NCI-H1092 treated with DMSO at 0.1 percent for 48 hours (cell line): ENCODE measurements at regions not wholly inside any gene's neighbourhood (a gene's known extent, or its start where the extent isn't known, plus 50 kb on each side); places are given as distances from the start of the nearest gene placed in this dataset.
"Not testable (repeated sequence)": the region's sequence is repeated elsewhere in the genome, so short reads cannot be mapped to it uniquely, and the experiment has no call there.

Experiments used
- DNase-seq: peaks from one replicate; lab custom pipeline; 2025; lab: John Stamatoyannopoulos, UW

DNA sequence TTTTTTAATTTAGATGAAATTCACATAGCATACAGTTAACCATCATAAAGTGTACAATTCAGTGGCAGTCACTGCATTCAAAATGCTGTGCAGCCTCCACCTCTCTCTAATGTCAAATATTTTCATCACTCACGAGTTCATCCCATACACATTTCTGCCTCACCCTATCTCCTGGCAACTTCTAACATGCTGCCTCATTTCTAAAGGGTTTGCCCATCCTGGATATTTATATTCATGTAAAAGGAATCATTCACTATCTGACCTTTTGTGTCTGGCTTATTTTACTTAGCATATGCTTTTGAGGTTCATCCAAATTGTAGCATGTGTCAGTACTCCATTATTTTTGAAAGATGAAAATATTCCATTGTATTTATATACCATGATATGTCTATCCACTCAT, 286.9 kb upstream of the VSTM2A start:
- DNase-seq = no peak

DNA sequence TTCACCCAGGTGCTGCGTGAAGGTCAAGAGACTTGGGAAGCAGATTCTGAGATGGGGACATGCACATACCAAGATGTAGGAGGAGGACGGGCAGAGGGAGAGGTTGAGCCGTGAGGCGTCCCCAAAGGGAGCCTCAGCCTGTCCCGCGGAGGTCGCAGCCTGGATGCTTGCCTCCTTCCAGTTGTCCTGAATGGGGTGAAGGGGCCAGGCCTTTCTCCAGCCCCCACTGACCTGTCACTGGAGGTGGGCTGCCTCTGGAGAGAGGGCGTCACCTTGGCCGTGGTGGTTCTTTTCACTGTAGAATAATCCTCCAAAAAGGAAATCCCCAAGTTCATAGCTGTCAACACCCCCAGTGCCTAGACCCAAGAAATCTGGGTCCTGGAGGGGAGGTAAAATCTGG, 283.0 kb upstream of the VSTM2A start:
- DNase-seq = no peak

- no peak for DNase-seq
Observed at GRCh38 chr7:54260941-54261371, 281.2 kb upstream of the VSTM2A start.

GRCh38 chr7:54278847-54279246, 263.3 kb upstream of the VSTM2A start:
- DNase-seq = no peak

DNA sequence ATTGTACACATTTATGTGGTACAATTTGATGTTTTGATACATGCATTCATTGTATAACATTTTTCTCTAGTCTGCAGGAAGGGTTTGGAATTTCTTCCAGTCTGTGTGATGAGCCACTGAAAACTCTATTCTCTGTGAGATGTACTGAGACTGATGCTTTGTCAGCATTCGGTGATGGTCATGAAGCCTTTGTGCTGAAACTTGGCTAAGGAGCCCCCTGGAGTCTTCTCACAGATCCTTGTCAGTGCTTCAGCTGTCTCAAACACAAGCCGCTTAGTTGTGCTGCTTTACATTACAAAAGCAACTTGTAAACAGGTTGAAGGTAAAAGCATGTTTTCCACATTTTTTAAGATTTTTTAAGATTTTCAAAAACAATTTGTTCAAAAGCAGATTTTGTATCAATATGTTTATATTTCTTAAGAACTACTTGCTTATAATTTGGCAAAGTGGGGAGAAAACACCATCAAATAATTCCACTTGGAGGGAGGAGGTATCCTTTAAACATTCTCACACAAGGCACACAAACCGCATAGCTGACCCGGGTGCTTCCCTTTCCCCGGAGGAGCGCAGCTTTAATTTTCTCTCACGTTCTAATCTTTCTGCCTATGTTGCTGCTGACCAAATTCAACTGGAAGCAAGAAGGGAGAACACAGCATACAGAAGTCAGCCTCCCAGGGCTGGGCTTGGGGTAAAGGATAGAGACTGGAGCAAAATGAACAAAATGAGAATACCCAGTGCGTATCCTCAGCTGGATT, 249.8 kb upstream of the VSTM2A start:
- no peak for DNase-seq

DNA sequence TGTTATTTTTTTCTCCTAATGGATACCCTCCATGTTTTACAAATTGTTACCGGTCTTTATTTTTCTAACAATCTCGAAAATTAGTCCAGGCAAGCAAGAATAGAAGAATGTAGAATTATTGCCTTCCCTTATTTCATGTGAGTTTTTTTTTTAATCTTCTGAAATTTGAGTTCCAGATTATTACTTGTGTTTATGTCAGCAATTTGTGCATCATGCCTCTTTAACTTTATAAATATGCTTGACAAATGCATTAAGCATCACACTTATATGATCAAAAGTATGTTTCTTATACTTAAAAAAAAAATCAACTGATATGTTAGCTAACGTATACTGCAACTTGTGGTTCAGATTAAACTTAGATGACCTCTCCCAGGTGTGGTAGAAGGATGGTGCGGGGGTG, 242.7 kb upstream of the VSTM2A start:
- no peak for DNase-seq

- DNase-seq = not testable (repeated sequence)
Observed at GRCh38 chr7:54315955-54316354, 226.2 kb upstream of the VSTM2A start.

- no peak for DNase-seq
Observed at GRCh38 chr7:54326592-54327167, 215.5 kb upstream of the VSTM2A start.

GRCh38 chr7:54330216-54330800, 211.9 kb upstream of the VSTM2A start:
- DNase-seq = no peak

DNA sequence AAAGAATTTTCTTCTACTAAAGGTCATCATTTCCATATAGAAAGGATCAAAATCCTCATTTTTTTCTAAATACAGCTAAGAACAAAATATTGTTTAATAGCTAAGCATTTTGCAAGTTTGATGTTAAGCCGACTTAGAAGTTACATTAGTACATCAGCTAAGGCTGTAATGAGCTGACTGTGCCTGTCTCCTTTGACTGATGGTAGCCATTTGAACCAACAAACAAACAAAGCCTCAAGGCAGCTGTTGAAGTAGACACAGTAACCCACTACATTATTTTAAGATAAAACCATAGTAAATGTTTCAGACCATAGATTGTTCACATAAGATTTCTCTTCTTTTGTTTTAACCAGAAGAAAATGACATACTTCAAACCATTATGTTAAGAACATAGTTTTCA, 210.9 kb upstream of the VSTM2A start:
- DNase-seq = no peak

DNA sequence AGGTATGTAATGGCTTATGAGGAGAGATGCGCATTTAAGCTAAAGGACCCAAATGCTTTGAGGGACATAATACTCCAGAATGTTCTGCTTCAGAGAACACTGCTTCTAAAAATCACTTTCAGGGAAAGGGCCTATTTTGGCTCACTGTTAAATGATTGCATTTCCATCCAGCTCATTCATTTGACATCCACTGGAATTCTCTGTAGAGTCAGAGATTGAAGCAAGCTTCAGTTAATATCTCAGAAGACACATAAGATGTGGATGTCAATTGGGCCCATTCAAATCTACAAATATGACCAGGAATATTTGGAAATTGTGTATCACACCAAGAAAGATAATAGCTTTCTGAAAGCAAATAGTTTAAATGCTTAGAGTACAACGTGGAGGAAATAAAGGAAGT, 209.9 kb upstream of the VSTM2A start:
- DNase-seq = no peak

DNA sequence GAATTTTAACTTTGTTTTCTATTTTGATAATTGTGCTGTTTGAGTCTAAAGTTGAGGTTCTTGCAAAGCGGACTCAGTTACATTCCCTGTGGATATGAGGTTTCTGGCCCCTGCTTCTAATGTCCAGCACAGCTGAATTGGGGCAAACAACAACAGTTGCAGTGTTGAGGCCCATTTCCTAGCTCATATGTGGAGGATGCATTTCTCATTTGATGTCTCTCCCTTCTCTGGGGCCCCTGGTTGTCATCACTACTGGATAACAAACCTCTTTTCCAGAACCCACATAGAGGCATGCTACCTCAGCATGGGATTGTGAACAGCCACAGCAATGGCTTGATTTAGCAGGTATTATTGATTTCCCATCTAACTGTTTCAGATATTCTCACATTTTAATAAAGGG, 208.2 kb upstream of the VSTM2A start:
- no peak for DNase-seq

DNA sequence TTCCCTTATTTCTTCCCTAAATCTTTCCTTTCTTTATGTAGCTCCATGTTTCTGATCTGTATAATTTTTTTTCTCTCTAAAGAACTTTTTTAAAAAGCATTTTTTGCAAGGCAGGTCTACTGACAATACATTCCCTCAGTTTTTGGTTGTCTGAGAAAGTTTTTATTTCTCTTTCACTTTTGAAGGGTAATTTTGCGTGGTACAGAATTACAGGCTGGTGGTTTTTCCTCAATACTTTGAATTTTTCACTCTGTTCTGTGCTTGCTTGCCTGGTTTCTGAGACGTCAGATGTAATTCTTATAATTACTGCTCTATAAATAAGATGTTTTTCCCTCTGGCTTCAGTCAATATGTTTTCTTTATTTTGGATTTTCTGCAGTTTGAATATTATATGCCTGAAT, 205.4 kb upstream of the VSTM2A start:
- no peak for DNase-seq

DNA sequence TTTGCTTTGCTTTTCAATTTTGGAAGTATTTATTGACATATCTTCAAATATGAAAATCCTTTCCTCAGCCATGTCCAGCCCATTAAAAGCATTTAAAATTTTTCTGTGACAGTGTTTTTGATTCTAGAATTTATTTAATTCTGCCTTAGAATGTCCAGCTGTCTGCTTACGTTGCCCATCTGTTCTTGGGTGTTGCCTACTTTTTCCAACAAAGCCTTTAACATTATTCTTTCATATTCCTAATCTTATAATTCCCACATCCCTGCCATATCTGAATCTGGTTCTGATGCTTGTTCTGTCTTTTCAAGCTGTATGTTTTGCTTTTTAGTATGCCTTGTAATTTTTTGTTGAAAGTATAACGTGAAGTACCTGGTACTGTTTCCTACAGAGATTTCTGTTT, 204.7 kb upstream of the VSTM2A start:
- DNase-seq = no peak

DNA sequence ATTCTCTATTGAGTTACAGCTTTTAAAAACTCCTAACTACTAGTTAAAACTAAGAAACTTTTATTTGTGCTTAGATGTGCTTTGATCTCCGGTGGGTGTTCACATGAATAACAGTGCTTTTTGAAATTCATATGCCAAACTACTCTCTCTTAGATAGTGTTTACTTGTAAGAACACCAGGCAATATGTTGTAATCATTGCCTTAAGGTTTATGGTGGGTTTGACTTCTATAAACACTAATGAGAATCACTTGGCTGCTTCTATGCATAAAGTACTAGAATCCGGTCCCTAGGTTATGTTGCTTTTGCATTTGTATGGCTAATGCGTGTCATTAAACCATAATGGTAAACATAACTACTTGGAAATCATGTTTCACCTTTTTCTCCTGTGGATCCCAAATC, 203.9 kb upstream of the VSTM2A start:
- no peak for DNase-seq

GRCh38 chr7:54339073-54339472, 203.1 kb upstream of the VSTM2A start:
- DNase-seq = no peak

GRCh38 chr7:54342458-54342857, 199.7 kb upstream of the VSTM2A start:
- no peak for DNase-seq

GRCh38 chr7:54343511-54343910, 198.7 kb upstream of the VSTM2A start:
- no peak for DNase-seq

- DNase-seq = no peak
Observed at GRCh38 chr7:54345746-54346145, 196.4 kb upstream of the VSTM2A start.

GRCh38 chr7:54349229-54349628, 192.9 kb upstream of the VSTM2A start:
- DNase-seq = no peak

GRCh38 chr7:54354436-54354835, 187.7 kb upstream of the VSTM2A start:
- no peak for DNase-seq

DNA sequence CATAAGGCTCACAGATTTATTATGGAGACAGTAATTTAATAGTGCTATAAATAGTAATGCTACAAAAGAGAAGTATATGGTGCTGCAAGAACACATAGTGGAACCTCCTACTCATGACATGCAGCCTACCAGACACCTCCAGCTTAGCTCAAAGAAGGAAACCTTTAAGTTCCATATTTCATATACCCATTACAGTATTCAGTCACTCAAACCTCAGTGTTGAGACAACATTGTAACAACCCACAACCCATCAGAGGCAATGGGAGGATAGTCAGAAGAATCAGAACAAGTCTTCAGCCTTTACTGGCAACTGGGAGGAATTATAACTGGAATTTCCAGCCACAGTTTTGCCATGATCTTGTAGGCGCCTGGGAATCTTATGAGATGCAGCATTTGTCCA, 186.3 kb upstream of the VSTM2A start:
- no peak for DNase-seq

- no peak for DNase-seq
Observed at GRCh38 chr7:54360075-54360840, 181.9 kb upstream of the VSTM2A start.
